HepG2 (cell line): ENCODE measurements at regions not wholly inside any gene's neighbourhood (a gene's known extent, or its start where the extent isn't known, plus 50 kb on each side); places are given as distances from the start of the nearest gene placed in this dataset.

Source experiments
- ATAC-seq: fragments of 200-7000 bp; cut with Tn5 transposase; 3 replicates; pipeline ENCODE4 v1.9.1; 2020; ENCODE audit warnings: mild to moderate bottlenecking, moderate library complexity
- BruUV-seq: library from RNA; stranded (reverse); fragments of 400-500 nt; replicated peaks from 2 replicates; lab custom pipeline; 2021; lab: Mats Ljungman, UMichigan
- CTCF ChIA-PET: fragments of 300-600 bp; formaldehyde crosslinking; extraction: SDS; loops from one replicate; lab custom pipeline; 2021; ENCODE audit warnings: low total read pairs, inconsistent platforms, low intra/inter-chr PET ratio; lab: Yijun Ruan, JAX
- POLR2A ChIA-PET: fragments of 350-600 bp; sonication (Branson Sonifier 250); formaldehyde crosslinking; loops from one replicate; lab custom pipeline; 2020; ENCODE audit warnings: antibody characterized with exemption, inconsistent platforms; lab: Yijun Ruan, JAX
- DNase-seq: peaks from one replicate; pipeline ENCODE4 v3.0.0-alpha.2; 2015; ENCODE audit warnings: low spot score
- FAIRE-seq: peaks from 3 replicates; lab custom pipeline; 2011; peaks lifted over from hg19 to GRCh38; lab: Jason Lieb, UNC
- H2AFZ ChIP-seq: one replicate; pipeline ENCODE4 v1.6.1; 2011; ENCODE audit warnings: low read length, inconsistent platforms
- H3K27ac ChIP-seq: fragments of 300-600 bp; 3 replicates; pipeline ENCODE4 v1.8.0; 2011; ENCODE audit warnings: mixed run types, mild to moderate bottlenecking, mixed read lengths, low read length, inconsistent platforms; ENCODE audit not compliant: insufficient read depth; ENCODE audit errors: extremely low read length
- H3K27me3 ChIP-seq, 2 experiments: fragments of 200-600 bp in 1 of 2; 2 replicates in 1 of 2; 3 replicates in 1 of 2; pipeline versions ENCODE4 v1.6.0 to v1.8.0; 2011; ENCODE audit warnings: low read length in 2 of 2, mild to moderate bottlenecking in 2 of 2, moderate library complexity in 2 of 2, inconsistent platforms in 1 of 2; ENCODE audit not compliant: insufficient read depth in 2 of 2, control insufficient read depth in 1 of 2
- H3K36me3 ChIP-seq, 2 experiments: fragments of 200-600 bp in 1 of 2; replicated peaks in 1 of 2; 2 replicates in 1 of 2; 3 replicates in 1 of 2; pipeline versions ENCODE4 v1.5.1 to v1.8.0; 2011; ENCODE audit warnings: low read length in 2 of 2, inconsistent platforms in 1 of 2; ENCODE audit not compliant: insufficient read depth in 2 of 2, control insufficient read depth in 1 of 2
- H3K4me1 ChIP-seq: 2 replicates; pipeline ENCODE4 v1.5.1; 2012; ENCODE audit warnings: low read length, inconsistent platforms; ENCODE audit not compliant: insufficient read depth
- H3K4me2 ChIP-seq: 2 replicates; pipeline ENCODE4 v1.6.0; 2011; ENCODE audit warnings: low read depth, low read length, inconsistent platforms
- H3K4me3 ChIP-seq, 3 experiments: fragments of 200-600 bp in 1 of 3; sonication (generic), shearing (Covaris generic) in 1 of 3; replicated peaks in 1 of 3; 2 replicates each; pipeline ENCODE4 v1.5.1; 2011 to 2016; ENCODE audit warnings: low read length in 3 of 3, inconsistent platforms in 2 of 3, low read depth in 2 of 3, mild to moderate bottlenecking in 2 of 3, control low read depth in 1 of 3, mixed read lengths in 1 of 3; ENCODE audit not compliant: insufficient read depth in 1 of 3
- H3K79me2 ChIP-seq: one replicate; pipeline ENCODE4 v1.6.1; 2011; ENCODE audit warnings: low read length, inconsistent platforms; ENCODE audit not compliant: insufficient read depth
- H3K9ac ChIP-seq: 2 replicates; pipeline ENCODE4 v1.6.0; 2011; ENCODE audit warnings: mild to moderate bottlenecking, low read depth, low read length, inconsistent platforms; ENCODE audit not compliant: insufficient read depth
- H3K9me3 ChIP-seq: 2 replicates; pipeline ENCODE4 v1.5.1; 2012; ENCODE audit warnings: mild to moderate bottlenecking, low read length
- H4K20me1 ChIP-seq: 2 replicates; pipeline ENCODE4 v1.6.0; 2011; ENCODE audit warnings: inconsistent platforms, mild to moderate bottlenecking, low read length, moderate library complexity; ENCODE audit not compliant: insufficient read depth
- MIXL1 ChIP-seq: IDR thresholded peaks from 2 replicates; pipeline ENCODE4 v1.6.1; 2016
- NRL ChIP-seq: sonication (generic); formaldehyde crosslinking; IDR thresholded peaks from 2 replicates; pipeline ENCODE4 v1.5.0; 2020; ENCODE audit warnings: missing genetic modification reagents, mild to moderate bottlenecking, moderate library complexity, borderline replicate concordance
- SP1 ChIP-seq, 2 experiments: fragments of 450-650 bp in 1 of 2; sonication (generic) in 1 of 2; formaldehyde crosslinking in 1 of 2; IDR thresholded peaks; 2 replicates each; pipeline versions ENCODE4 v1.4.0 to v1.6.1; 2016 to 2020; ENCODE audit warnings: missing genetic modification reagents in 1 of 2
- TBX3 ChIP-seq: fragments of 450-650 bp; IDR thresholded peaks from 2 replicates; pipeline ENCODE4 v1.6.1; 2017; ENCODE audit warnings: antibody characterized with exemption, mild to moderate bottlenecking, inconsistent platforms, borderline replicate concordance
- U2AF2 ChIP-seq: fragments of 200-400 bp; formaldehyde crosslinking; IDR thresholded peaks from 2 replicates; pipeline ENCODE4 v1.6.1; 2017; ENCODE audit warnings: low read depth, mild to moderate bottlenecking, low read length
- XRCC5 ChIP-seq: fragments of 200-400 bp; formaldehyde crosslinking; optimal IDR thresholded peaks from 2 replicates; pipeline ENCODE3; 2017; ENCODE audit warnings: mild to moderate bottlenecking, low read length
- ZBTB21 ChIP-seq: sonication (generic); formaldehyde crosslinking; IDR thresholded peaks from 2 replicates; pipeline ENCODE4 v1.4.0; 2020; ENCODE audit warnings: missing genetic modification reagents
- ZNF3 ChIP-seq: IDR thresholded peaks from 2 replicates; pipeline ENCODE4 v1.7.0; 2017; ENCODE audit warnings: inconsistent platforms
- ZNF382 ChIP-seq: sonication (generic); formaldehyde crosslinking; IDR thresholded peaks from 2 replicates; pipeline ENCODE4 v1.5.0; 2020; ENCODE audit warnings: missing genetic modification reagents, mild to moderate bottlenecking, borderline replicate concordance
- ZNF564 ChIP-seq: sonication (generic); formaldehyde crosslinking; IDR thresholded peaks from 2 replicates; pipeline ENCODE4 v1.8.1; 2023; ENCODE audit warnings: mild to moderate bottlenecking, missing genetic modification reagents
- WGBS: methylation state at CpG from one replicate; pipeline ENCODE4 v1.1.6; 2017; ENCODE audit warnings: low lambda C conversion rate; 5-methylcytosine and 5-hydroxymethylcytosine counted together
- in situ Hi-C: cut with HindIII; loops from 2 replicates; pipeline ENCODE4 v1.10.0; 2017; ENCODE audit warnings: low pct_unique_long_range_greater_than_20kb; ENCODE audit not compliant: extremely low pct_ligation_motif_present
- intact Hi-C: fragments of 100-400 bp; cut with micrococcal nuclease; formaldehyde crosslinking; loops from one replicate; pipeline ENCODE4 v1.10.0; 2022; ENCODE audit not compliant: unreplicated experiment
- TF ChIP-seq, protein P1 (sequence below): sonication (generic); formaldehyde crosslinking; IDR thresholded peaks from 2 replicates; pipeline ENCODE4 v1.8.1; 2023; ENCODE audit warnings: missing genetic modification reagents, mild to moderate bottlenecking, borderline replicate concordance
- TF ChIP-seq, protein P2 (sequence below): sonication (generic); formaldehyde crosslinking; IDR thresholded peaks from 2 replicates; pipeline ENCODE4 v1.5.0; 2020; ENCODE audit warnings: mild to moderate bottlenecking, missing genetic modification reagents
- TF ChIP-seq, protein P3 (sequence below): sonication (generic); formaldehyde crosslinking; IDR thresholded peaks from 2 replicates; pipeline ENCODE4 v1.9.0; 2021; ENCODE audit warnings: mild to moderate bottlenecking, missing genetic modification reagents
- TF ChIP-seq, protein P4 (sequence below): sonication (generic); formaldehyde crosslinking; IDR thresholded peaks from 2 replicates; pipeline ENCODE4 v1.4.0; 2020; ENCODE audit warnings: missing genetic modification reagents

DNA sequence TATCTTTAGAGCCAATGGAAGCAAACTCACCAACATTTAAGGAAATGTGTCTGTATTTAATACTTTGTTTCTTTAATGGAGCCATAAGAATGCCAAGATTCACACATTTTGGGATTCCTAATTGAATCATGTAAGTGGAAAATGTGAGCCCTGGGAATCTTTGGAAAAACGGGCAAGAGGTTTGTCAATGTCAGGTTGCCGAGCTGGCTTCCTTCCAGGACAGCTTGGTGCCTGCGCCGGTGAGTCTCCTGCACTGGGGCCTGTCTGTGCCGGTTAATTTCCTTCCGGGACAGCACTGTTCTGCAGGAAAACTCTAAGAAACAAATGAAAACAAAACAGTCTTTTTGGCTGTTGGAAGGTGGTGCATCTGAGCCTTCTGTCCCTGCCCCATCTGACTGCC is 210.6 kb downstream of the HAPSTR1 start:
- in situ Hi-C loops: no loop called here
- POLR2A ChIA-PET: no interaction called here
- H3K9me3 ChIP-seq: no peaks in the 10 kb centered on the region
- CTCF ChIA-PET: no interaction called here
- no TSS peak for BruUV-seq
- 7% methylated on average over 6 of the region's 6 CpGs for WGBS
- no peak overlapping the region for H3K4me2 ChIP-seq
- no peak overlapping the region for H3K27ac ChIP-seq
- 0 out of 5 replicates have a peak, but pooled peaks cover 0 to 1% of the 10 kb centered on the region in 2 experiments for H3K27me3 ChIP-seq
- H3K4me3 ChIP-seq: no peak overlapping the region
- H3K79me2 ChIP-seq: no peaks in the 10 kb centered on the region
- H3K9ac ChIP-seq: no peak overlapping the region
- H3K4me1 ChIP-seq: no peaks in the 10 kb centered on the region
- ATAC-seq (no peak), DNase-seq (no peak), FAIRE-seq (no peak)
- no peaks in the 10 kb centered on the region for H4K20me1 ChIP-seq
- no peaks in the 10 kb centered on the region for H3K36me3 ChIP-seq
- intact Hi-C loops: loop anchor here (10.0 kb wide), 1 partner anchor 137 kb away; no protein-coding TSS in a partner anchor
- H2AFZ ChIP-seq: no peak overlapping the region
- TF ChIP-seq SP1 (IDR thresholded peaks at IDR 0.05) (no peak), SP1 (CRISPR knock-in tag; IDR thresholded peaks at IDR 0.05) (no peak), U2AF2 (no peak), ZNF3 (CRISPR knock-in tag) (no peak), NRL (CRISPR knock-in tag) (no peak), XRCC5 (no peak), TBX3 (no peak), MIXL1 (CRISPR knock-in tag) (no peak), ZNF564 (CRISPR knock-in tag) (no peak), ZNF382 (no peak), ZBTB21 (no peak)
- TF ChIP-seq, protein P1, sequence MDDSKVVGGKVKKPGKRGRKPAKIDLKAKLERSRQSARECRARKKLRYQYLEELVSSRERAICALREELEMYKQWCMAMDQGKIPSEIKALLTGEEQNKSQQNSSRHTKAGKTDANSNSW (CRISPR knock-in tag): no peak
- TF ChIP-seq, protein P2, sequence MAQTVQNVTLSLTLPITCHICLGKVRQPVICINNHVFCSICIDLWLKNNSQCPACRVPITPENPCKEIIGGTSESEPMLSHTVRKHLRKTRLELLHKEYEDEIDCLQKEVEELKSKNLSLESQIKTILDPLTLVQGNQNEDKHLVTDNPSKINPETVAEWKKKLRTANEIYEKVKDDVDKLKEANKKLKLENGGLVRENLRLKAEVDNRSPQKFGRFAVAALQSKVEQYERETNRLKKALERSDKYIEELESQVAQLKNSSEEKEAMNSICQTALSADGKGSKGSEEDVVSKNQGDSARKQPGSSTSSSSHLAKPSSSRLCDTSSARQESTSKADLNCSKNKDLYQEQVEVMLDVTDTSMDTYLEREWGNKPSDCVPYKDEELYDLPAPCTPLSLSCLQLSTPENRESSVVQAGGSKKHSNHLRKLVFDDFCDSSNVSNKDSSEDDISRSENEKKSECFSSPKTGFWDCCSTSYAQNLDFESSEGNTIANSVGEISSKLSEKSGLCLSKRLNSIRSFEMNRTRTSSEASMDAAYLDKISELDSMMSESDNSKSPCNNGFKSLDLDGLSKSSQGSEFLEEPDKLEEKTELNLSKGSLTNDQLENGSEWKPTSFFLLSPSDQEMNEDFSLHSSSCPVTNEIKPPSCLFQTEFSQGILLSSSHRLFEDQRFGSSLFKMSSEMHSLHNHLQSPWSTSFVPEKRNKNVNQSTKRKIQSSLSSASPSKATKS (CRISPR knock-in tag): no peak
- TF ChIP-seq, protein P3, sequence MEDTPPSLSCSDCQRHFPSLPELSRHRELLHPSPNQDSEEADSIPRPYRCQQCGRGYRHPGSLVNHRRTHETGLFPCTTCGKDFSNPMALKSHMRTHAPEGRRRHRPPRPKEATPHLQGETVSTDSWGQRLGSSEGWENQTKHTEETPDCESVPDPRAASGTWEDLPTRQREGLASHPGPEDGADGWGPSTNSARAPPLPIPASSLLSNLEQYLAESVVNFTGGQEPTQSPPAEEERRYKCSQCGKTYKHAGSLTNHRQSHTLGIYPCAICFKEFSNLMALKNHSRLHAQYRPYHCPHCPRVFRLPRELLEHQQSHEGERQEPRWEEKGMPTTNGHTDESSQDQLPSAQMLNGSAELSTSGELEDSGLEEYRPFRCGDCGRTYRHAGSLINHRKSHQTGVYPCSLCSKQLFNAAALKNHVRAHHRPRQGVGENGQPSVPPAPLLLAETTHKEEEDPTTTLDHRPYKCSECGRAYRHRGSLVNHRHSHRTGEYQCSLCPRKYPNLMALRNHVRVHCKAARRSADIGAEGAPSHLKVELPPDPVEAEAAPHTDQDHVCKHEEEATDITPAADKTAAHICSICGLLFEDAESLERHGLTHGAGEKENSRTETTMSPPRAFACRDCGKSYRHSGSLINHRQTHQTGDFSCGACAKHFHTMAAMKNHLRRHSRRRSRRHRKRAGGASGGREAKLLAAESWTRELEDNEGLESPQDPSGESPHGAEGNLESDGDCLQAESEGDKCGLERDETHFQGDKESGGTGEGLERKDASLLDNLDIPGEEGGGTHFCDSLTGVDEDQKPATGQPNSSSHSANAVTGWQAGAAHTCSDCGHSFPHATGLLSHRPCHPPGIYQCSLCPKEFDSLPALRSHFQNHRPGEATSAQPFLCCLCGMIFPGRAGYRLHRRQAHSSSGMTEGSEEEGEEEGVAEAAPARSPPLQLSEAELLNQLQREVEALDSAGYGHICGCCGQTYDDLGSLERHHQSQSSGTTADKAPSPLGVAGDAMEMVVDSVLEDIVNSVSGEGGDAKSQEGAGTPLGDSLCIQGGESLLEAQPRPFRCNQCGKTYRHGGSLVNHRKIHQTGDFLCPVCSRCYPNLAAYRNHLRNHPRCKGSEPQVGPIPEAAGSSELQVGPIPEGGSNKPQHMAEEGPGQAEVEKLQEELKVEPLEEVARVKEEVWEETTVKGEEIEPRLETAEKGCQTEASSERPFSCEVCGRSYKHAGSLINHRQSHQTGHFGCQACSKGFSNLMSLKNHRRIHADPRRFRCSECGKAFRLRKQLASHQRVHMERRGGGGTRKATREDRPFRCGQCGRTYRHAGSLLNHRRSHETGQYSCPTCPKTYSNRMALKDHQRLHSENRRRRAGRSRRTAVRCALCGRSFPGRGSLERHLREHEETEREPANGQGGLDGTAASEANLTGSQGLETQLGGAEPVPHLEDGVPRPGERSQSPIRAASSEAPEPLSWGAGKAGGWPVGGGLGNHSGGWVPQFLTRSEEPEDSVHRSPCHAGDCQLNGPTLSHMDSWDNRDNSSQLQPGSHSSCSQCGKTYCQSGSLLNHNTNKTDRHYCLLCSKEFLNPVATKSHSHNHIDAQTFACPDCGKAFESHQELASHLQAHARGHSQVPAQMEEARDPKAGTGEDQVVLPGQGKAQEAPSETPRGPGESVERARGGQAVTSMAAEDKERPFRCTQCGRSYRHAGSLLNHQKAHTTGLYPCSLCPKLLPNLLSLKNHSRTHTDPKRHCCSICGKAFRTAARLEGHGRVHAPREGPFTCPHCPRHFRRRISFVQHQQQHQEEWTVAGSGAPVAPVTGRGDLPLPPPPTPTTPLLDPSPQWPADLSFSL: no peak
- TF ChIP-seq, protein P4, sequence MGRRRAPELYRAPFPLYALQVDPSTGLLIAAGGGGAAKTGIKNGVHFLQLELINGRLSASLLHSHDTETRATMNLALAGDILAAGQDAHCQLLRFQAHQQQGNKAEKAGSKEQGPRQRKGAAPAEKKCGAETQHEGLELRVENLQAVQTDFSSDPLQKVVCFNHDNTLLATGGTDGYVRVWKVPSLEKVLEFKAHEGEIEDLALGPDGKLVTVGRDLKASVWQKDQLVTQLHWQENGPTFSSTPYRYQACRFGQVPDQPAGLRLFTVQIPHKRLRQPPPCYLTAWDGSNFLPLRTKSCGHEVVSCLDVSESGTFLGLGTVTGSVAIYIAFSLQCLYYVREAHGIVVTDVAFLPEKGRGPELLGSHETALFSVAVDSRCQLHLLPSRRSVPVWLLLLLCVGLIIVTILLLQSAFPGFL: no peak
